Heart left ventricle (tissue), 13 donors: ENCODE measurements at regions not wholly inside any gene's neighbourhood (a gene's known extent, or its start where the extent isn't known, plus 50 kb on each side); places are given as distances from the start of the nearest gene placed in this dataset.

Experiments used
- CTCF ChIP-seq, 12 donors: fragments of 200-600 bp; sonication (generic) in 4 of 12; IDR thresholded peaks; one replicate each; pipeline versions ENCODE4 v1.5.0 to v1.8.0; 2018 to 2022; ENCODE audit warnings: antibody characterized with exemption in 12 of 12, mild to moderate bottlenecking in 5 of 12
- POLR2A ChIP-seq, 2 donors: fragments of 450-650 bp; IDR thresholded peaks; one replicate each; pipeline ENCODE4 v1.6.1; 2017; ENCODE audit warnings: antibody characterized with exemption in 2 of 2, mild to moderate bottlenecking in 2 of 2, moderate library complexity in 2 of 2
- donor health status: ischemic (EF 13 %, LVEDD 7.1; RV severe dilation, severe dysfunction).
- donor health status: DM: no; HTN: yes; CAD: no.
- donor health status: DM: no; HTN: no; CAD: no.
- donor health status: ischemic (EF 25% LVEDD 6.9; RV normal size, moderate dysfunction).
- donor health status: ischemic (EF 25% LVEDD 5.7; RV mildly dilated, moderate dysfunction).
- donor health status: ischemic (EF 35%, LVEDD 5.7; RV mildly dilated, moderate dysfunction).
- donor health status: nonischemic (EF 11% LVEDD 7.7; RV severe dilation, severe dysfunction).
- donor health status: DM: yes; HTN: yes; CAD: no.
- donor health status: PGD.
- donor health status: ischemic (EF 29% LVEDD 5.4; RV normal size, mild dysfunction).
- donor health status: nonischemic (EF 23%, LVEDD 6.1; RV moderate dilation, normal function).

- TF ChIP-seq CTCF (IDR thresholded peaks at IDR 0.05) (no peak), POLR2A (IDR thresholded peaks at IDR 0.05) (no peak)
These were observed 200.3 kb downstream of the EDN1 start for GRCh38 chr6:12490351-12490903.
